Transverse colon (tissue), 3 donors: ENCODE measurements at regions not wholly inside any gene's neighbourhood (a gene's known extent, or its start where the extent isn't known, plus 50 kb on each side); places are given as distances from the start of the nearest gene placed in this dataset.

Experiments
- POLR2A ChIP-seq: fragments of 450-650 bp; IDR thresholded peaks from one replicate; pipeline ENCODE4 v1.6.1; 2016; ENCODE audit warnings: antibody characterized with exemption, mild to moderate bottlenecking, moderate library complexity
- POLR2AphosphoS5 ChIP-seq, 3 donors: sonication (generic); formaldehyde crosslinking; IDR thresholded peaks; one replicate each; pipeline ENCODE4 v1.6.1; 2016; ENCODE audit warnings: antibody characterized with exemption in 3 of 3

- no peak for TF ChIP-seq POLR2A
- no peak for TF ChIP-seq POLR2AphosphoS5 (IDR thresholded peaks at IDR 0.05)
Observed at GRCh38 chr1:198932351-198932991, 293.6 kb downstream of the PTPRC start.
